A673 (cell line): ENCODE measurements at regions not wholly inside any gene's neighbourhood (a gene's known extent, or its start where the extent isn't known, plus 50 kb on each side); places are given as distances from the start of the nearest gene placed in this dataset.

ENCODE experiments used
- BruUV-seq: library from RNA; stranded (reverse); fragments of 400-500 nt; replicated peaks from 2 replicates; lab custom pipeline; 2021; lab: Mats Ljungman, UMichigan
- CTCF ChIA-PET: fragments of 300-600 bp; sonication (Branson Sonifier 250); formaldehyde crosslinking; loops from one replicate; lab custom pipeline; 2022; ENCODE audit warnings: antibody characterized with exemption; lab: Charles Lee
- POLR2A ChIA-PET: fragments of 300-600 bp; sonication (Branson Sonifier 250); formaldehyde crosslinking; loops from one replicate; lab custom pipeline; 2022; ENCODE audit warnings: antibody characterized with exemption; ENCODE audit not compliant: low non-redundant PET; lab: Charles Lee
- DNase-seq: peaks from one replicate; pipeline ENCODE4 v3.0.0-alpha.2; 2015; ENCODE audit warnings: low spot score
- H3K27ac ChIP-seq: fragments of 200-600 bp; sonication (generic); 2 replicates; pipeline ENCODE4 v1.5.1; 2016; ENCODE audit warnings: mixed run types, low read depth, mild to moderate bottlenecking, mixed read lengths, antibody characterized with exemption, low read length; ENCODE audit not compliant: poor library complexity, severe bottlenecking
- H3K27me3 ChIP-seq: fragments of 200-600 bp; sonication (generic); replicated peaks from 2 replicates; pipeline ENCODE4 v1.6.1; 2017; ENCODE audit warnings: mixed run types, low read depth, mild to moderate bottlenecking, mixed read lengths, antibody characterized with exemption, low read length; ENCODE audit not compliant: insufficient read depth, poor library complexity
- H3K36me3 ChIP-seq: fragments of 200-600 bp; sonication (generic); 2 replicates; pipeline ENCODE4 v1.6.1; 2016; ENCODE audit warnings: mixed run types, mild to moderate bottlenecking, mixed read lengths, antibody characterized with exemption, low read length; ENCODE audit not compliant: insufficient read depth, poor library complexity, severe bottlenecking
- H3K4me1 ChIP-seq: fragments of 200-600 bp; sonication (generic); 2 replicates; pipeline ENCODE4 v1.6.1; 2017; ENCODE audit warnings: mixed run types, mild to moderate bottlenecking, mixed read lengths, antibody characterized with exemption, low read length; ENCODE audit not compliant: insufficient read depth, poor library complexity, severe bottlenecking
- H3K4me3 ChIP-seq: fragments of 200-600 bp; sonication (generic); 2 replicates; pipeline ENCODE4 v1.5.1; 2016; ENCODE audit warnings: low read depth, mixed run types, mild to moderate bottlenecking, mixed read lengths, low read length; ENCODE audit not compliant: poor library complexity, severe bottlenecking
- H3K9me3 ChIP-seq: fragments of 200-600 bp; sonication (generic); 2 replicates; pipeline ENCODE4 v1.6.1; 2016; ENCODE audit warnings: mixed run types, low read depth, mild to moderate bottlenecking, mixed read lengths, antibody characterized with exemption, low read length; ENCODE audit not compliant: poor library complexity, severe bottlenecking
- EZH2 ChIP-seq: fragments of 200-600 bp; sonication (generic); IDR thresholded peaks from 2 replicates; pipeline ENCODE4 v1.6.1; 2017; ENCODE audit warnings: borderline replicate concordance, low read depth, mild to moderate bottlenecking, mixed read lengths, antibody characterized with exemption, low read length; ENCODE audit not compliant: poor library complexity, severe bottlenecking
- intact Hi-C: fragments of 100-400 bp; cut with micrococcal nuclease; formaldehyde crosslinking; loops from one replicate; pipeline ENCODE4 v1.10.0; 2022; ENCODE audit not compliant: unreplicated experiment
- TF ChIP-seq, protein P1 (sequence below): fragments of 300-800, 200-600 bp; sonication (generic); conservative IDR thresholded peaks from 2 replicates; pipeline ENCODE4 v1.5.1; 2017; ENCODE audit warnings: low read depth, mild to moderate bottlenecking, antibody characterized with exemption, low read length, moderate library complexity, mixed read lengths

- intact Hi-C loops, result no loop called here
- CTCF ChIA-PET, result no interaction called here
- no peak for DNase-seq
- H3K27ac ChIP-seq, result no peak overlapping the region
- no peak overlapping the region for H3K4me3 ChIP-seq
- BruUV-seq, result no TSS peak
- no peaks in the 10 kb centered on the region for H3K36me3 ChIP-seq
- TF ChIP-seq, protein P1, sequence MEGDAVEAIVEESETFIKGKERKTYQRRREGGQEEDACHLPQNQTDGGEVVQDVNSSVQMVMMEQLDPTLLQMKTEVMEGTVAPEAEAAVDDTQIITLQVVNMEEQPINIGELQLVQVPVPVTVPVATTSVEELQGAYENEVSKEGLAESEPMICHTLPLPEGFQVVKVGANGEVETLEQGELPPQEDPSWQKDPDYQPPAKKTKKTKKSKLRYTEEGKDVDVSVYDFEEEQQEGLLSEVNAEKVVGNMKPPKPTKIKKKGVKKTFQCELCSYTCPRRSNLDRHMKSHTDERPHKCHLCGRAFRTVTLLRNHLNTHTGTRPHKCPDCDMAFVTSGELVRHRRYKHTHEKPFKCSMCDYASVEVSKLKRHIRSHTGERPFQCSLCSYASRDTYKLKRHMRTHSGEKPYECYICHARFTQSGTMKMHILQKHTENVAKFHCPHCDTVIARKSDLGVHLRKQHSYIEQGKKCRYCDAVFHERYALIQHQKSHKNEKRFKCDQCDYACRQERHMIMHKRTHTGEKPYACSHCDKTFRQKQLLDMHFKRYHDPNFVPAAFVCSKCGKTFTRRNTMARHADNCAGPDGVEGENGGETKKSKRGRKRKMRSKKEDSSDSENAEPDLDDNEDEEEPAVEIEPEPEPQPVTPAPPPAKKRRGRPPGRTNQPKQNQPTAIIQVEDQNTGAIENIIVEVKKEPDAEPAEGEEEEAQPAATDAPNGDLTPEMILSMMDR, result no peak
- no peak for TF ChIP-seq EZH2
- peaks cover 10% of the 10 kb centered on the region for H3K4me1 ChIP-seq
- POLR2A ChIA-PET, result no interaction called here
- H3K27me3 ChIP-seq, result no peaks in the 10 kb centered on the region
- no peaks in the 10 kb centered on the region for H3K9me3 ChIP-seq
These were observed 243.7 kb downstream of the CD83 start for GRCh38 chr6:14361297-14361696.

- Histone ChIP-seq H3K4me3 (no peak overlapping the region), H3K36me3 (no peaks in the 10 kb centered on the region), H3K9me3 (no peaks in the 10 kb centered on the region), H3K27me3 (no peaks in the 10 kb centered on the region), H3K27ac (no peak overlapping the region), H3K4me1 (peaks cover 11% of the 10 kb centered on the region)
- DNase-seq, result no peak
- CTCF ChIA-PET, result no interaction called here
- TF ChIP-seq EZH2, result no peak
- TF ChIP-seq, protein P1, result no peak
- BruUV-seq, result no TSS peak
- intact Hi-C loops, result no loop called here
- POLR2A ChIA-PET, result no interaction called here
These were observed 244.5 kb downstream of the CD83 start for GRCh38 chr6:14361956-14362587.

DNA sequence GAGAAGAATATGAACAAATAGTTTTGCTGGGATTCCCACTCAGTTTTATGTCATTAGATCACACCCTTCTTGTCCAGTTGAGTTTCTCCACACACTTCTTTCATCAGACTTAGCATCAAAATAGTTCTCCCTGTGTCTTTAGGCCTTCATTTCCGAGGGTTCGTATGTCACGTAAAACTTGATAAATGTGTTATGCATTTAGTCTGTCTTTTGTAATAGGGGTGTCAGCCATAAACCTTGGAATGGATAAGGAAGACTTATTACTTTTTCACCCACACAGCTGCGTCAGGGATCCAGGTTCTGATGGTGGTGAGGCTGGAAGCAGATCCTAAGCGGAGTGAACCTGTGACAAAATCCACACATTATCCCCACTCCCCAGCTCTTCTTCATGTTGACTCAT lies 246.8 kb downstream of the CD83 start:
- Histone ChIP-seq H3K27ac (no peak overlapping the region), H3K4me1 (peaks cover 8% of the 10 kb centered on the region), H3K27me3 (no peaks in the 10 kb centered on the region), H3K36me3 (no peaks in the 10 kb centered on the region), H3K4me3 (no peak overlapping the region), H3K9me3 (no peaks in the 10 kb centered on the region)
- BruUV-seq, result no TSS peak
- intact Hi-C loops, result no loop called here
- TF ChIP-seq, protein P1, result no peak
- no peak for TF ChIP-seq EZH2
- DNase-seq, result no peak
- ChIA-PET POLR2A (no interaction called here), CTCF (no interaction called here)
